OCI-LY7 (cell line): ENCODE measurements at regions not wholly inside any gene's neighbourhood (a gene's known extent, or its start where the extent isn't known, plus 50 kb on each side); places are given as distances from the start of the nearest gene placed in this dataset.

Experiments
- BruUV-seq: library from RNA; stranded (reverse); fragments of 400-500 nt; replicated peaks from 2 replicates; lab custom pipeline; 2021; lab: Mats Ljungman, UMichigan
- CTCF ChIA-PET: fragments of 300-600 bp; sonication (Branson Sonifier 250); formaldehyde crosslinking; loops from one replicate; lab custom pipeline; 2022; ENCODE audit warnings: antibody characterized with exemption; ENCODE audit not compliant: unreplicated experiment; lab: Charles Lee
- POLR2A ChIA-PET: fragments of 300-600 bp; sonication (Branson Sonifier 250); formaldehyde crosslinking; loops from one replicate; lab custom pipeline; 2022; ENCODE audit warnings: antibody characterized with exemption; lab: Charles Lee
- DNase-seq: peaks from one replicate; pipeline ENCODE4 v3.0.0-alpha.2; 2015; ENCODE audit warnings: low spot score
- H2AFZ ChIP-seq: fragments of 200-600 bp; sonication (generic), shearing (Covaris generic); 2 replicates; pipeline ENCODE4 v1.6.1; 2014; ENCODE audit warnings: mild to moderate bottlenecking, antibody characterized with exemption, low read length, moderate library complexity
- H3K27ac ChIP-seq: fragments of 200-600 bp; sonication (generic); 2 replicates; pipeline ENCODE4 v1.5.1; 2014; ENCODE audit warnings: mixed run types, low read depth, mild to moderate bottlenecking, moderate library complexity, low read length, inconsistent platforms; ENCODE audit not compliant: poor library complexity, severe bottlenecking
- H3K36me3 ChIP-seq: fragments of 200-600 bp; sonication (generic); 2 replicates; pipeline ENCODE4 v1.6.1; 2014; ENCODE audit warnings: mild to moderate bottlenecking, antibody characterized with exemption, low read length, moderate library complexity, mixed read lengths; ENCODE audit not compliant: insufficient read depth
- H3K4me1 ChIP-seq: fragments of 200-600 bp; sonication (generic); 2 replicates; pipeline ENCODE4 v1.5.1; 2014; ENCODE audit warnings: mild to moderate bottlenecking, low read length; ENCODE audit not compliant: insufficient read depth, poor library complexity, severe bottlenecking
- H3K4me2 ChIP-seq: fragments of 200-600 bp; sonication (generic); 2 replicates; pipeline ENCODE4 v1.6.1; 2014; ENCODE audit warnings: mild to moderate bottlenecking, low read length
- H3K4me3 ChIP-seq: fragments of 200-600 bp; sonication (generic); 2 replicates; pipeline ENCODE4 v1.5.1; 2014; ENCODE audit warnings: mild to moderate bottlenecking, low read depth, low read length; ENCODE audit not compliant: poor library complexity, severe bottlenecking
- H3K79me2 ChIP-seq: fragments of 200-600 bp; sonication (generic); 2 replicates; pipeline ENCODE4 v1.6.1; 2016; ENCODE audit warnings: low read depth, mild to moderate bottlenecking, low read length, moderate library complexity, mixed read lengths; ENCODE audit not compliant: insufficient read depth
- H3K9me2 ChIP-seq: fragments of 200-600 bp; sonication (generic); 2 replicates; pipeline ENCODE4 v1.6.1; 2016; ENCODE audit warnings: mild to moderate bottlenecking, low read length, mixed read lengths; ENCODE audit not compliant: insufficient read depth
- H3K9me3 ChIP-seq: fragments of 200-600 bp; sonication (generic); 2 replicates; pipeline ENCODE4 v1.6.1; 2014; ENCODE audit warnings: mild to moderate bottlenecking, mixed run types, low read length, mixed read lengths
- H4K20me1 ChIP-seq: fragments of 200-600 bp; sonication (generic); 2 replicates; pipeline ENCODE4 v1.6.1; 2014; ENCODE audit warnings: mild to moderate bottlenecking, antibody characterized with exemption, low read length, moderate library complexity, mixed read lengths; ENCODE audit not compliant: insufficient read depth
- EZH2phosphoT487 ChIP-seq: fragments of 200-600 bp; sonication (generic); IDR thresholded peaks from 2 replicates; pipeline ENCODE4 v1.6.1; 2018; ENCODE audit warnings: low read depth, borderline replicate concordance, mild to moderate bottlenecking, mixed run types, antibody characterized with exemption, low read length, moderate library complexity, mixed read lengths
- intact Hi-C: fragments of 100-400 bp; cut with micrococcal nuclease; formaldehyde crosslinking; loops from one replicate; pipeline ENCODE4 v1.10.0; 2022; ENCODE audit not compliant: unreplicated experiment
- TF ChIP-seq, protein P1 (sequence below): fragments of 200-600 bp; sonication (generic); conservative IDR thresholded peaks from 2 replicates; pipeline ENCODE4 v1.5.1; 2014; ENCODE audit warnings: mild to moderate bottlenecking, antibody characterized with exemption, low read length, moderate library complexity, mixed read lengths

DNA sequence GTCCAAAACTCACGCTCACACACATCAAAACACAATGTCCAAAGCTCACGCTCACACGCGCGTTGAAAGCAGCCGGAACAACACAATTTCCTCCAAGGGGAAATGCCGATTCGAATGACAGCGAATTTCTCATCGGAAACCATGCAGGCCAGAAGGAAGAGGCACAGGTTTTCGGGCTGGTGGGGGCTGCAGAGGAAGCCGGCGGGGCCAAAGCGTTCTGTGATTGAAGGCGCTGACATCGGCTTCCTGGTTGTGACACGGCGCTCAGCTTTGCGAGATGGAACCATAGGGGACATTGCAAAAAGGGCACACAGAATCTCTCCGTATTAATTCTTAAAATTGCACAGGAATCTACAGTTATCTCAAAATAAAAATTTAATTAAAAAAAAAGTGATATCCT is 61.3 kb downstream of the FOXL3 start:
- no peak for DNase-seq
- CTCF ChIA-PET, result no interaction called here
- no peak overlapping the region for H2AFZ ChIP-seq
- H3K36me3 ChIP-seq, result no peaks in the 10 kb centered on the region
- no peaks in the 10 kb centered on the region for H3K4me1 ChIP-seq
- no peaks in the 10 kb centered on the region for H4K20me1 ChIP-seq
- no peaks in the 10 kb centered on the region for H3K9me3 ChIP-seq
- intact Hi-C loops, result no loop called here
- no peaks in the 10 kb centered on the region for H3K9me2 ChIP-seq
- no peak for TF ChIP-seq EZH2phosphoT487
- TF ChIP-seq, protein P1, sequence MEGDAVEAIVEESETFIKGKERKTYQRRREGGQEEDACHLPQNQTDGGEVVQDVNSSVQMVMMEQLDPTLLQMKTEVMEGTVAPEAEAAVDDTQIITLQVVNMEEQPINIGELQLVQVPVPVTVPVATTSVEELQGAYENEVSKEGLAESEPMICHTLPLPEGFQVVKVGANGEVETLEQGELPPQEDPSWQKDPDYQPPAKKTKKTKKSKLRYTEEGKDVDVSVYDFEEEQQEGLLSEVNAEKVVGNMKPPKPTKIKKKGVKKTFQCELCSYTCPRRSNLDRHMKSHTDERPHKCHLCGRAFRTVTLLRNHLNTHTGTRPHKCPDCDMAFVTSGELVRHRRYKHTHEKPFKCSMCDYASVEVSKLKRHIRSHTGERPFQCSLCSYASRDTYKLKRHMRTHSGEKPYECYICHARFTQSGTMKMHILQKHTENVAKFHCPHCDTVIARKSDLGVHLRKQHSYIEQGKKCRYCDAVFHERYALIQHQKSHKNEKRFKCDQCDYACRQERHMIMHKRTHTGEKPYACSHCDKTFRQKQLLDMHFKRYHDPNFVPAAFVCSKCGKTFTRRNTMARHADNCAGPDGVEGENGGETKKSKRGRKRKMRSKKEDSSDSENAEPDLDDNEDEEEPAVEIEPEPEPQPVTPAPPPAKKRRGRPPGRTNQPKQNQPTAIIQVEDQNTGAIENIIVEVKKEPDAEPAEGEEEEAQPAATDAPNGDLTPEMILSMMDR, result no peak
- POLR2A ChIA-PET, result no interaction called here
- no peaks in the 10 kb centered on the region for H3K79me2 ChIP-seq
- H3K4me3 ChIP-seq, result no peak overlapping the region
- no TSS peak for BruUV-seq
- no peak overlapping the region for H3K4me2 ChIP-seq
- H3K27ac ChIP-seq, result no peak overlapping the region

DNA sequence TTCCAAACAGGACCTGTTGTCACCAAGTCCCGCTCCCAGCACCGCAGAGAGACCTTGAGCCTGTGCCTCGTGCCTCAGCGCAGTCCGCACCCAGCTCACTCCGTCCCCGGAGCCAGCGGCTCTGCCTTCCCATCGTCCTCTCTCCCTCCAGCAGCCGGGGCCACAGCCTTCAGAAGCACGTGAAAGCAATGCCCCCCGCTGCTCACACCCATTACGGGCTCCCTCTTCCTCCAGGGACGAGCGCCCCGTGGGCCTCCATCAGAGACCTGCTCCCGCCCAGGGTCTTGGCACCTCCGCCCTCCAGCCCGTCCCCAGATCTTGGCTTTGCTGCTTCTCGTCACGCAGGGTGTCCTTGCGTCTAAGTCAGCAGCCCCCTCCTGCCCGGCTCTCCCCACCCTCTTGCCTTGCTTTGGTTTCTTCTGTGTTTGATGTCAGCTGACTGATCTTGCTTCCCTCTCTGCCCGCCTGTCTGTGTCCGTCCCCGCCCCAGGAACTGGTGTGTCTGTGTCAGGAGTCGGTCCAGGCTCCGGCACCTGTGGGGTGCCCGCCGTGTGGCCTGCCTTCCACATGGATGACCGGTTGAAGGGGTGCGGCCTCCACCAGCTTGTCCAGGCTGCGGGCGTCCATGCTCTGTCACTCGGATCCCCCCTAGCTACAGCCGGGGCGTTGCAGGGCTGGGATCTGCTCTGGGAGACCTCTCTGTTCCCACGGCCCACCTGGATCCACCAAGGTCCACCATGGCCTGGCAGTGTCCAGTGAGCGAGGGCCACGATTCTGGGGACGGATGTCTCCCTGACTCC is 61.9 kb downstream of the FOXL3 start:
- H4K20me1 ChIP-seq, result no peaks in the 10 kb centered on the region
- no peak overlapping the region for H3K4me2 ChIP-seq
- H2AFZ ChIP-seq, result no peak overlapping the region
- no peaks in the 10 kb centered on the region for H3K4me1 ChIP-seq
- TF ChIP-seq, protein P1, result no peak
- no peak for TF ChIP-seq EZH2phosphoT487
- no peaks in the 10 kb centered on the region for H3K36me3 ChIP-seq
- no peaks in the 10 kb centered on the region for H3K9me2 ChIP-seq
- H3K27ac ChIP-seq, result no peak overlapping the region
- no peaks in the 10 kb centered on the region for H3K9me3 ChIP-seq
- ChIA-PET CTCF (no interaction called here), POLR2A (no interaction called here)
- intact Hi-C loops, result no loop called here
- H3K79me2 ChIP-seq, result no peaks in the 10 kb centered on the region
- DNase-seq, result no peak
- no TSS peak for BruUV-seq
- H3K4me3 ChIP-seq, result no peak overlapping the region

DNA sequence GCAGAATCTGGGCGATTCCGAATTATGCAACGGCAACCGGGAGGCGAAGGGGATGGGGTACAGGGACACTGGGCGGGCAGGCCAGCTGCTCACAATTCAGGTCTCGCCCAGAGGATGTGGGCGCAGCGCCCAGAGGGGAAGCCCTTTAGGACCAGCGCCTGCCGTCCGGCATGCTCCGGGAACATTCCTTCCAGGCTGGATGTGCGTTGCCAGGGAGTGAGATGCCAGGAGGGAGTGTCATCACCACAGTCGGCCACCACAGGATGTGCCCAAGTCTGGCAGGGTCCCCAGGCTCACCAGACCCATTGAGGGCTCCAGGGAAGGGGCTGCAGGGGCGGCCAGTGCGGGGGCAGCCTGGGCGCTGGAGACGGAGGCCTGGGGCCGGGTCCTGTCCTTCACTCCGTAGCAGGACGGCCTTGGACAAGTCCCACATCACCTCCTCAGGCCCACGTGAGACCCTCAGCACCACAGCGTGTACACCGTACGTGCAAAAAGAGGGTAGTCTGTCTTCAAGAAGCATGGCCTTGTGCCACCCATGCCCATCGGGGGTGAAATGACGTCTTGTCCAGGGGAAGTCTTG is 63.9 kb downstream of the FOXL3 start:
- ChIA-PET POLR2A (no interaction called here), CTCF (no interaction called here)
- H3K9me2 ChIP-seq, result no peaks in the 10 kb centered on the region
- no peak overlapping the region for H3K4me3 ChIP-seq
- no peak for TF ChIP-seq EZH2phosphoT487
- TF ChIP-seq, protein P1, result no peak
- intact Hi-C loops, result no loop called here
- no peaks in the 10 kb centered on the region for H3K9me3 ChIP-seq
- H3K79me2 ChIP-seq, result no peaks in the 10 kb centered on the region
- H4K20me1 ChIP-seq, result no peaks in the 10 kb centered on the region
- H3K4me2 ChIP-seq, result no peak overlapping the region
- H2AFZ ChIP-seq, result no peak overlapping the region
- H3K4me1 ChIP-seq, result no peaks in the 10 kb centered on the region
- DNase-seq, result no peak
- no TSS peak for BruUV-seq
- H3K27ac ChIP-seq, result no peak overlapping the region
- H3K36me3 ChIP-seq, result no peaks in the 10 kb centered on the region
